ENCODE measurements at regions not wholly inside any gene's neighbourhood (a gene's known extent, or its start where the extent isn't known, plus 50 kb on each side); places are given as distances from the start of the nearest gene placed in this dataset.

GRCh38 chr14:34931206-34931605, 51.6 kb upstream of the SRP54 start:
- no peak overlapping the region for H3K4me3 ChIP-seq
- peak overlapping the region in 18 of 21 experiments; percentile 11 to 79 (median 48) for H3K27ac ChIP-seq

GRCh38 chr14:34930591-34931091, 52.2 kb upstream of the SRP54 start:
- peak overlapping the region in 18 of 21 experiments; percentile 11 to 79 (median 48) for H3K27ac ChIP-seq
- H3K4me3 ChIP-seq: no peak overlapping the region

- no peak overlapping the region for H3K4me3 ChIP-seq
- H3K27ac ChIP-seq: no peak overlapping the region
These were observed 51.4 kb upstream of the BAZ1A start for GRCh38 chr14:34926552-34926951.

Measured in skin epidermis (tissue), 12 donors.